GM18499 (cell line): ENCODE measurements at regions not wholly inside any gene's neighbourhood (a gene's known extent, or its start where the extent isn't known, plus 50 kb on each side); places are given as distances from the start of the nearest gene placed in this dataset.

Source experiments
- ATAC-seq: cut with Tn5 transposase; IDR thresholded peaks from one replicate; pipeline ENCODE4 v1.9.1; 2021; ENCODE audit warnings: moderate number of reproducible peaks; ENCODE audit not compliant: insufficient read depth, unreplicated experiment

DNA sequence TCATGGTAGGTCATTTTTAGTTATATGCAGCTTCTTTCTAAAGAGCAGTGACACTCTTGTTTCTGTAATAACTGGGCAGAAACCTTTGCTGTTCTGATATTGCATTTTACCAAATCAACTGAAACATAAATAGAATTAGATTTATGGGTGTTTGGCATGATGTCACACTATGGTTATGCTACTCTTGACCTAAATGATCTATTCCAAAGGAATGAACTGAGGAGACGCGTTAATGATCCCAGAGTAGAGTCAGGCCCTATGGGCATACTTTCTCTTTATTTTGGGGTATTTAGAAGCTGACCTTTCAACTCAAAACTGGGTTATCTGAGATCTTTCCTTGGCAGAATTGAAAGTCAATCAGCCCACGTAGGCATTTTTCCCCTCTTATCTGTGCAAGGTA, 146.8 kb upstream of the ADAMTSL1 start:
- ATAC-seq = no peak

DNA sequence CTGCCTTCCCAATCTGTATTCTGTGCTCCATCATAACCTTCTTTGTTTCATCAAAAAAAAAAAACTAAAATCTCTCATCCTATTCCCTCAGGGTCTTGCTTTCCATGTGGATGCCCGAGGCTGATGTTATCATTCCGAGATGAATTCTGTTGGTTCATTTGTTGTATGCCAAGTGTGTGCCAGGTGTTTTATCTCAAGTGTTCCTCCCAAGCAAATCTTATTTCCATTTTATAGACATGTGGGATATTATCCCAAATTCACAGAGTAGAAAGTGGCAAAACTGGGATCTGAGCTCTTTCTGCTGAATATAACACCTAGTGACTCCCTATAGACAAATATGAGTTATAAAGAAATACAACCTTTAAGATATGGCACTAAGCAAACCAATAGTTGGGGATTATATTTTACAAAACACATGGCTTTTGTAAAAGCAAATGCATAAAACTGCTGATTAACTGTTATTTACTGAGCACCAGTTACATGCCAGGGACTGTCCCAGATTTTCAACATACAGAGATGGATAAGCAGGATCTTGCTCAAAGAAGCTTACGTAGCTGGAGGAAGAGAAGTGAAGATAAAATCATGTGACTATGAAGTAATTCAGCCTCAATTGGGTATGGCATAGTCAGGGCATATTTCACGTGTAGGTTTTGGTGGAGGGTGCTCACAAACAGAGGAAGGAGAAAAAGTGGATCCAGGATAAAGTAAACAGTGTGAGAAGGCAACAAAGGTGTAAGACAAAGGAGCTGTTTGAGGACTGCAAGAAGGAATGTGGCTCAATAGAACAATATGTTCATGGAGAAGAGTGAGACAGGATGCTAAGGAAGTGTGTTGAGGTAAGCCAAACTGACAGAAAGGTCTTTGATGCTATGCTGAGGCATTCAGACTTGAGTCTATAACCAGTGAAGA, 143.3 kb upstream of the ADAMTSL1 start:
- ATAC-seq = no peak

DNA sequence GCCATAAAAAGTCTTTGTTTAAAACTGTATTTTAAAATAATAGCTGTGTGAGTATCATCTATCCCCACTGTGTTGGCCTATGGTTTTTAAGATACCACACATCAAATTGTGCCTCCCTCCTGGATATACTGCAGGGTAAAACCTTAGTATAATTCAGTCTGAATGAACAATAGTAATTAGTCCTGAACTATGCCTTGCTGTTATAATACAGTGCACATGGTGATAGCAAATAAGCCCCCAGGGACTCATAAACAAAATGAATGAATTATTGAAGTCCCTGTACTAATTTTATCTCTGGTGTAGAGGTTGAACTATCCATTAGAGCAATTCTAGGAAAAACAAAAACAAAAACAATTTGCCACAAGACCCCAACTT, 142.7 kb upstream of the ADAMTSL1 start:
- no peak for ATAC-seq

DNA sequence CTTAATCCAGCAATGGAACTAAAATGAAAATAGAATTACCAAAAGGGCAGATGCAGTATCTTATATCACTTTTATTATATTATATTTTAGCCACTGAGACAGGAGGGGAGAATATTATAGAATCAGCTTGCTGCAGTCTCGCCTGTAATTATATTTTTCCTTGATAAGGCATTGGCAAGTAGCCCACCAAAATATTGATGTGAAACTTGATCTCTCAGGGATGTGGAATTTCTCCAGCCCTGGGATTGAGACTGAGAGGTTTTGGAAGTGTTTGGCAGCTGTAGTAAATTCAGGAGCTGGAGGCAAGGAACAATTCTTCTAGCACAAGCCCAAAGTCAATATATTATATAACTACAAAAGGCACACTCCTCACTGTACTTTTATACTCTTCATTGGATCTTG, 142.1 kb upstream of the ADAMTSL1 start:
- ATAC-seq = no peak

DNA sequence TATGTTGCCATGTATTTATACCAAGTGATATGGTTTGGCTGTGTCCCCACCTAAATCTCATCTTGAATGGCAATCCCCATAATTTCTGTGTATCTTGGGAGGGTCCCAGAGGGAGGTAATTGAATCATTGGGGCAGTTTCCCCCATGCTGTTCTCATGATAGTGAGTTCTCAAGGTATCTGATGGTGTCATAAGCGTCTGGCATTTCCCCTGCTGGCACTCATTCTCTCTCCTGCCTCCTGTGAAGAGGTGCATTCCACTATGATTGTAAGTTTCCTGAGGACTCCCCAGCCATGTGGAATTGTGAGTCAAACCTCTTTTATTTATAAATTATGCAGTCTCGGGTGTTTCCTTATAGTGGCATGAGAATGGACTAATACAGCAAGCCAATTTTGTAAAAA, 140.8 kb upstream of the ADAMTSL1 start:
- no peak for ATAC-seq

DNA sequence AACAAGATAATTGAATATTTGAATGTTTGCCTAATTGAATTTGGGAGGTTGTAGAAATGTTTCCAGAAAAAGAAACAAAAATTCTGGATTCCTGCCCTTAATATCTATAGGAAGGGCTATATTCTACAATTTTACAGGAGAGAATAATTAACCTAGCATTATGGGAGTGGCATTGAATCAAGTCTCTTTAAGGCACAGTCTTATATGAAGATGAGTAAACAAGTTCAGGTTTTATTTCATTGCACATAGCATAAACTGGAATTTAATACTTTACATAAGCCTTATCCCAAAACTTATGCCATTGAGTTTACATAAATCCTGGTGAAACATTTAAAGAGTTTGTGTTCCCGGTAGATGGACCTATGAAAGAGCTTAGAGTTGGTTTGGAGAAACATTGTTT, 138.1 kb upstream of the ADAMTSL1 start:
- no peak for ATAC-seq

DNA sequence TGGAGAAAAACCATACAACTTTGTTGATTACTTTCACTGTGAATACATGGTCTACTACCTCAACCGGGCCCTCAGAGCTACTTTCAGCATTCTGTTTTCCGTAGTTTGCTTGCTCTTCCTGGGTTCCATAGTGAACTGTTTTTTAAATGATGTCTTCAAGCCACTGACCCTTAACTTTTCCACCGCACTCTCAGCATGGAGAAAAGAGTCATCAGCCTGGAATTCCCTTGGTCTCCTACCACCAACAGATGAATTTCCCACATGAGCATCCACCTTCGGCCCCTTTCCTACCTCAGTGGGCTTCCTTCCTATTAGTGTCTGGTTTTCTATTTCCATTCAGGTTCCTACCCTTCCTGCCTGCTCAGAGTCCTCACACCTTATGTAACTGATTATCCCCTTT, 135.9 kb upstream of the ADAMTSL1 start:
- no peak for ATAC-seq

DNA sequence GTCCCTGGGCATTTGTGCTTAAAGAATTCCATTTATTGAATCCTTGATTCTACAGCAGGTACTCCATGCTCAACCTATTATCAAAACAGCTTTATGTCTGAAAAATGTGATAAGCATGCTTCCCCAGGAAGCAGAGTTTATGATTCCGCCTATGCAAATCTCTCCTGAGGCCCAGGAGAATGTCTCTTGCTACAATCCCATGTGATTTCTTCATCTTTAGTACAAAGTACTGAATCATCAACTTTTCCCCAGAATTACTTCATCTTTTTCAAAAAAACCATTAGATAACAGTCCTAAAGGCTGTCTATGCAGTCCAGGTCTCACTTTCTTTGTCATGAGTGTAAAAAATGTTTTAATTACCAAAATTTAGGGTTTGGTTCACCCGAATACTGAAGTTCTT, 130.2 kb upstream of the ADAMTSL1 start:
- no peak for ATAC-seq

DNA sequence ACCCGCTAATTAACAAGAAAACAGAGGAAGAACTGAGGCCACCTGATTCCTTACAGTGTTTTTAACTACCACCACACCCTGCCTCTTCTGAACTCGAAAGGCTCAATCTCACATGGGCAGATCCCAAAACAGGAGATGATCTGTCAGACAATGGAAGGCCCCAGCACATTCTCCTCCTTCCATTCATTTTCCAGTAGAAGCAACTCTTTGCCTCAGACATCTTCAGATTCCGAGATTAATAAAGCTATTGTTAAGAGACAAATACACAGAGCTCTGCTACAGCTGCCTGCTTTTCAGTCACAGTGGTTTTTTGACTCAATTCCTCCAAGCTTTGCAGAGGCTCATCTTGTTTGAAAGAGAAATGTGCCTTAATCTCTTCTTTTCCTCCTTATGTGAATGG, 127.2 kb upstream of the ADAMTSL1 start:
- no peak for ATAC-seq

DNA sequence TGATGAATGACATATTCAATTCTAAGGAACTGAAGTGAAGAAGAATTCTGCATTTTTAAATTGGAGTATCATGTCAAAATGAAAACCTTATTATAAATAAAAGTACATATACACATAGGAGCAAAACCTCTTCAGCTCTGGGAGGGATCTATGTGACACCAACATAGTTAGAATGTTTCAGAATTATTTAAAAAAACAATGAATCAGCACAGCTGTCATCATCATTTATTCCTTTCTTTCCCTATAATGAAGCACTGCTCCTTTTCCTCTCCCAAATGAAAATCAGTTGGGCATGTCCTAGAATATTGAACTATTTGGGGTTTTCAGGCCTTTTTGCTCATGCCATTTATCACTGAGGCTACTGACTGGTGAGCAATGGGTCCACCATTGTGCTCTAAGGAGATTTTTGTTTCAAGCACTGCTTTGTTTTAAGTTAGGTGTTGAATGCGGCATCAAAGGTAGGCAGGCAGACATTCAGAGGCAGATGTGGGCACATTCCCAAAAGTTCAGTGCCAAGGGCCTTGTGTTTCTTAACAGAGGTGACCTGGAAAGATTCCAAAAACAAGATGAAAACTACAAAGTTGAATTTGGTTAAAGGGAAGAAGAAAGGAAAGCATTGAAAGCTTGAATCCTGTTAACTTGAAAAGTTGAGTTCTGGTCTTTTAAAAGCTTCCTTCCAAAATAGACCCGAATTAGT, 126.4 kb upstream of the ADAMTSL1 start:
- ATAC-seq = no peak

DNA sequence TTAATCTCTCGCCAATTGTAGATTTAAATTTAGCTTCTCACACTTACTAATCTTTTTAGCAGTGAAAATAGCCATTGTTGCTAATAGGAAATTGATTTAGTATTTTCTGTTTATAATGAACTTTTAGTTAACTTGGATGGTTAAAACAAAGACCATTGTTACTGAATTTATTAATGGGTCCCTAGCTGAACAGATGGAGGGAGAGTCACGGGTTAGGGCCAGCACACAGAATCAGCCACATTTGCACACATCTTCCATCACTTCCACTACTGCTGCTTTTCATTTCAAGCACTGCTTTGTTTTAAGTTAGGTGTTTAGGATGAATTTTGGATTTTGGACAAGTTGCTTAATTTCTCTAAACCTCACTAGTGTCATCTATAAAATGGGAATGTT, 125.9 kb upstream of the ADAMTSL1 start:
- no peak for ATAC-seq

DNA sequence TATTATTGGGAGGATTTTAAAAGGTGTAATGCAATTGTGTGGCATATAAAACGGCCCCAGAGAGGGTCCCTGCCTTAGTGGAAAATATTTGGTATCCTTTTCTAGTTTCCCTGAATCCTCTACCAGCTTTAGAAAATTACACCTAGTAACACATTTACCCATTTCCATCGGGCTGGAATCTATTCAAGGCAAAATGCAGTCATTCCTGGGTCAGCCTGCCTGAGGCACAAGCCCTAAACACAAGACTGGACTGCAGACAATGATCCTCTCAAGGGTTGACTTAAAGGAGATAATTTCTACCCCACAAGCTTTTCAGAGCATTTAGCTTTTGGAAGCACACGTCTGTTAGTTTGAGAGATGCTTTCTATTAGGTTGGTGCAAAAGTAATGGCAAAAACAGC, 124.4 kb upstream of the ADAMTSL1 start:
- ATAC-seq = no peak

DNA sequence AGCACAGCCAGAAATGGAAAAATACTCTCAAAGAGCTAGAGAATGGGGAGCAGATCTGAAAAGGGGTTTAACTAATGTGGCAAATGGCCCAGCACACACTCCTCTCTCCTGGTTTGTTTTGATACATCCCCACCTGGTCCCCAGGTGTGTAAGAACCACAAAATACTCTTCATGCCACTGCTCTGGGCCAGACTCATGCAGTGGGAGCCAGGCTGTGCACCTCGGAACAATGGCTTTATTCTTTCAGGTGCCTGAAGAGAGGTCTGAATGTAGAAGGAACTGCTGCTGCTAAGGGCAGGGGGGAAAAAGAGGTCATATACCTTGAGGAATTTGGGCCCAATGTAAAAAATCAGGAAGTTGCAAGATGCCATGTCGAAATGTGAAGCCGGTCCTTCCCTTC, 123.9 kb upstream of the ADAMTSL1 start:
- no peak for ATAC-seq

DNA sequence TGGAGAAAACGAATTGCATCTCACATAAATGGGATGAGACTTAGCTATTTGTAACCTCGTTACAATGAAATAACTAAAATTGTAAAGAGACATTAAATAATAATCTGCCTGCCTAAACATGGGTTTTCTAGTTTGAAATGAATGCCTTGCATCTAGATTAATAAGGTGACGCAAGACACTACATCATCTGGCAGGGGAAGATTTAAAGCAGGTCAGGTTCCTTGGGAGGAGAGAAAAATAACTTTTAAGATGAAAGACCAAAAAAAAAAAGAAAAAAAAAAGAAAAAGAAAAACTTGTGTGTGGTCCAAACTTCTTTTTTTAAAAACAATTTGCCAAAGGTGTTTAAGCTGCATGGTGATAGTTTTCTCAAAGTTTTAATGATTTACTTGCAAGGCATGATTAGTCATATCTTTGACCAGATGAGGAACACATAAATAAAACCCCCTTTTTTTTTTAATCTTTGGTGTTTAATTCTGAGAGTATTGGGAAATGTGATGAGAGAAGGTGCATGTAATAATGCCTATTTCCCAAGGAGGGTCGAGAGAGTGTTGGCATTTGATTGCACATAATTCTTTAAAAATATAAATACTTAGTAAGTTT, 122.9 kb upstream of the ADAMTSL1 start:
- no peak for ATAC-seq

DNA sequence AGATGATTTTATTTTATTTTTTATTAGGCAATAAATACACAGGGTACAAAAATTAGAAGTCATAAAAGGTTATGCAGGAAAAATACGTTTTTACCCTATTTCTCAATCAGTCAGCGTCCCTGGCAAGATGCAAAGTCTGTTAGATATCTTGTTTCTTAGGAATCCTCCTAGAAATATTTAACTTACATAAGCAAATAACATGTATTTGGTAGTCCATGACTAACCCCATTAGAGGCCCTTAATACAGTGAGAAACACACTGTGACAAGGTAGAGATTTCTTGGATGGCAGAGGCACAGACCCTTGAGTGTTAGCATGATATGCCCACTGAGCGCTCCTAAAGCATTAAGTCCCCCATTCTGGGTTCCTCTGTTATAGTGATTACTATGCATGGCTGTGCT, 121.2 kb upstream of the ADAMTSL1 start:
- ATAC-seq = no peak

DNA sequence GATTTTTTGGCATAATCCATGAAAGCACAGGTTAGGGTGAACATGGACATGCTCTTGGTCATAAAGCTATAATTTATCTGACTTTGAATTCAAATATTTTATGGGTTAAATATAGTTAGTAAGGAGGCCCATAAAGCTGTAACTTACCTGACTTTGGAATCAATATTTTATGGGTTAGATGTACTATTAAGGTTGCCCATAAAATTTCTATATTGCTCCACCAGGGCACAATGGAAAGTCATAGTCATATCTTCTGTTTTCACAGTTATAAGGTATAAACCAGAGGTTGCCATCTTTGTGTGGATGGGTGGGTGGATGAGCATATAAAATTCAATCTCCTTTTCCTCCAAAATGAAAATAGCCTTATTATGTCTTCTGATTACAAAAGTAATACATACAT, 120.5 kb upstream of the ADAMTSL1 start:
- ATAC-seq = no peak

DNA sequence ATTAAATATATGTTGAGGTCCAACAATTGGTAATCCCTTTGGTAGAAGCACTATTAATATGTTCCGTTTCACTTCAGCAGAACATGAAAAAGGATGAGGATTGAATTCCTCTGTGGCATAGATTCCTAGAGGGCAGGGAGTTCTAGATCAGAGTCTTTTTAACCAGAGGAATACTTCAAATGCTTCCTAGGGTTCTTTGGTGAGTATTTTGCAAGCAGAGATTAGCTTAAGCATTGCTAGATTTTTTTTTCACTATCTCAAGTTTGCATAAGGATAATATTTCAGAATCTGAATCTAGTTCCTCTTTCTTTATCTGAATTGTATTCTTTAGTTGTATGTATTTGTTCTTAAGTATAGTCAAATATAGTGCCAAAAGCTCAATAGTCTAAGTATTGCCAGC, 116.6 kb upstream of the ADAMTSL1 start:
- no peak for ATAC-seq

DNA sequence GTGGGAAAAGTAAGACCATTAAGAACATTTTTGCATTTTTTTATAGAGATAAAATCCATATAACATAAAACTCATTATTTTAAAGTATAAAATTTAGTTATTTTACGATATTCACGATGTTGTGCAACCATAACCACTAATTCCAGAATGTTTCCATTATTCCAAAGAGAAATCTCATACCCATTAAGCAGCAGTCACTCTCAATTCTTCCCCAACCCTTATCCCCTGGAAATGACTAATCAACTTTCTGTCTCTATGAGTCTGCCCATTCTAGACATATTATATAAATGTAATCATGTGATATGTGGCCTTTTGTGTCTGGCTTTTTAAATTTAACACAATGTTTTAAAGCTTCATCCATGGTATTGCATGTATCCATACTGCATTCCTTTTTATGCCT, 115.6 kb upstream of the ADAMTSL1 start:
- no peak for ATAC-seq

DNA sequence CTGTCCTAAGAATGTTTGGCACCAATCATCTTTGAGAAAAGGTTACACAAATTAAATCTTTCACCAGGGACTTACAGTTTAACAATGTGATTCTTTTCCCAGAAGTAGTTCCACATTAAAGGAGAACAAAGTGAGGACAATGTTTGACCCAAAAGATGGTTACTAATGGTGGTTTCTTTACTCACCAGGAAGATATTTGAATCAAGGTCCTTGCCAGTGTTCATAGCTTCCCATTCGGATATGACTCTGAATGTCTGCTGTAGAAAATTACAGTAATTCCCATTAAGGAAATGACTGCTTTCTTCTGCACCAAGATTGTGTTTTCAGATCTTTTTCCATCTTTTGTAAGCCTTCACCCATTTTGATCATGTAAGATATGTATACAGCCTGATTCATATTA, 114.6 kb upstream of the ADAMTSL1 start:
- no peak for ATAC-seq

DNA sequence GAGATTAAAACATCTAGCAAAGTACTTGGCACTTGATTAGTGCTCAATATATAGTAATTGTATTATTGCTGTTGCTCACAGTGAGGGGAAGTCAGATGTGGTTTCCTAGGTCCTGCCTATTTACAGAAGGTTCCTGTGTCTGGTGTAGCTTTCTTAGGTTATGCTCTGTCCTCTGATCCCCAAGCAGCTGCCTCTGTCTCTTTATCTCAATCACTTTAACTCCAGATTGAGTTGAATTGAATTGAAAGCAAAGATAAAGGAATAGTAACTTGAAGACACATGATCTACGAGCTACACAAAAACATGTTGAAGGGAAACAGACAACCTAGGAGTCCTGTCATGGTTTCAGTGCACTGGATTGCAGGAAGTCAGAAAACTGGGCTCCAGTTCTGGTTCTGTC, 113.9 kb upstream of the ADAMTSL1 start:
- ATAC-seq = no peak

DNA sequence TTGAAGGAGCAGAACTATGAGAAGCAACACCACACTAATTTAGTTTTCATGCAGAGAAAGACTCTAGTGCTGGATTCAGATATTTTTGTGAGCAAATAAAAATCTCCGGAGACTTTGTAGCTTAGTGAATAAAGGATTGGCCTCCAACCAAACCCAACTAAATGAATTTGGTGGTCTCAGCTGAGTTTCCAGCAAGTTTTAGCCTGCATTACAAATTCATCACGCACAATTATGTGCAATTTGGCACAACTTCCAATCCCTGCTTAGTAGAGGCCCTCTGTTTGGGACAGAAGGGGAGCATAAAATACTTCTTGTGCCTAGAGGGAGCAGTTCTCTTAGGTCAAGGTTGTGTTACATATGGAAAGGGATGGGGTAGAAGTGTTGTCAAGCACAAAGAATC, 112.3 kb upstream of the ADAMTSL1 start:
- no peak for ATAC-seq

DNA sequence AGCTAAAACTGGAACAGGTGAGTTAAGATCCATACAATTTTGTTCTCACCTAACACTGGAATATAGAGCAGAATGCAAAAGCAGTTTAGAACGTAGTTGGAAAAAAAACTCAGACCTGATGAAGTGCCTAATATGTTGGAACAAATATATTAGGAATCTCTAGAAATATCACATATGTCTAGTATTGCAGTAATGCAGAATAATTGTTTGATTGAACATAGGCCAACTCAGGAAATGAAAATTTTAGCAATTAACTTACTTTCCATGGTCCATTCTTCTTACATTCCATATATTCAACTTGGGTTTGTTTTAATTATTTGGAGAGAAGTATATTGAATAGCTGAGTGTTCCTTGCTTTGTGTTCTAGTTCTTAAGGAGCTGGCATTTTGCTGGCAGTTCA, 111.8 kb upstream of the ADAMTSL1 start:
- ATAC-seq = no peak
